GM12878 (cell line): ENCODE measurements at regions not wholly inside any gene's neighbourhood (a gene's known extent, or its start where the extent isn't known, plus 50 kb on each side); places are given as distances from the start of the nearest gene placed in this dataset.

ENCODE experiments used
- ATAC-seq: fragments of 200-7000 bp; cut with Tn5 transposase; 3 replicates; pipeline ENCODE4 v1.9.1; 2020; ENCODE audit warnings: mild to moderate bottlenecking, moderate library complexity
- BruUV-seq: library from RNA; stranded (reverse); fragments of 400-500 nt; replicated peaks from 2 replicates; lab custom pipeline; 2021; lab: Mats Ljungman, UMichigan
- CTCF ChIA-PET: fragments of 300-600 bp; sonication (Branson Sonifier 250); formaldehyde crosslinking; extraction: SDS; loops from one replicate; lab custom pipeline; 2021; ENCODE audit warnings: inconsistent platforms; lab: Yijun Ruan, JAX
- POLR2A ChIA-PET: fragments of 350-600 bp; formaldehyde crosslinking; extraction: SDS; loops from one replicate; lab custom pipeline; 2021; ENCODE audit warnings: inconsistent platforms; lab: Charles Lee
- RAD21 ChIA-PET: fragments of 300-600 bp; sonication (Branson Sonifier 250); formaldehyde crosslinking; loops from one replicate; lab custom pipeline; 2023; ENCODE audit warnings: antibody characterized with exemption; ENCODE audit not compliant: unreplicated experiment; lab: Charles Lee
- SMC1A ChIA-PET: fragments of 300-600 bp; sonication (Branson Sonifier 250); formaldehyde crosslinking; loops from one replicate; lab custom pipeline; 2023; ENCODE audit not compliant: unreplicated experiment, uncharacterized antibody; lab: Charles Lee
- DNase-seq: peaks from one replicate; pipeline ENCODE4 v3.0.0-alpha.2; 2011; ENCODE audit warnings: low read depth, low spot score
- FAIRE-seq: peaks from 3 replicates; lab custom pipeline; 2011; peaks lifted over from hg19 to GRCh38; lab: Jason Lieb, UNC
- H2AFZ ChIP-seq: 2 replicates; pipeline ENCODE4 v1.6.0; 2011; ENCODE audit warnings: low read depth, low read length, control low read depth; ENCODE audit not compliant: control insufficient read depth
- H3K27ac ChIP-seq: 2 replicates; pipeline ENCODE4 v1.5.1; 2011; ENCODE audit warnings: control low read depth; ENCODE audit not compliant: control insufficient read depth, insufficient read depth
- H3K27me3 ChIP-seq, 2 experiments: replicated peaks in 1 of 2; 2 replicates each; pipeline versions ENCODE4 v1.6.0 to v1.6.1; 2011; ENCODE audit warnings: low read length in 1 of 2; ENCODE audit not compliant: control insufficient read depth in 2 of 2, insufficient read depth in 2 of 2
- H3K36me3 ChIP-seq, 2 experiments: 2 replicates each; pipeline ENCODE4 v1.5.1; 2011; ENCODE audit warnings: low read length in 1 of 2; ENCODE audit not compliant: control insufficient read depth in 2 of 2, insufficient read depth in 2 of 2
- H3K4me1 ChIP-seq: 2 replicates; pipeline ENCODE4 v1.6.1; 2011; ENCODE audit warnings: mild to moderate bottlenecking, low read length, moderate library complexity, mixed read lengths; ENCODE audit not compliant: control insufficient read depth, insufficient read depth
- H3K4me2 ChIP-seq: 2 replicates; pipeline ENCODE4 v1.6.0; 2011; ENCODE audit warnings: control low read depth; ENCODE audit not compliant: control insufficient read depth, insufficient read depth
- H3K4me3 ChIP-seq: fragments of 200-600 bp; sonication (generic); 2 replicates; pipeline ENCODE4 v1.5.1; 2016
- H3K79me2 ChIP-seq: 2 replicates; pipeline ENCODE4 v1.6.0; 2011; ENCODE audit warnings: low read length; ENCODE audit not compliant: control insufficient read depth, insufficient read depth
- H3K9ac ChIP-seq: 2 replicates; pipeline ENCODE4 v1.8.0; 2011; ENCODE audit warnings: low read length, control low read depth, mixed read lengths; ENCODE audit not compliant: control insufficient read depth, insufficient read depth
- H3K9me3 ChIP-seq: replicated peaks from 3 replicates; pipeline ENCODE4 v1.5.1; 2011; ENCODE audit warnings: mild to moderate bottlenecking, low read length; ENCODE audit not compliant: control insufficient read depth, insufficient read depth
- H4K20me1 ChIP-seq: 2 replicates; pipeline ENCODE4 v1.6.0; 2011; ENCODE audit not compliant: control insufficient read depth, insufficient read depth
- BHLHE40 ChIP-seq, 2 experiments: fragments of 450-650 bp in 1 of 2; IDR thresholded peaks; 2 replicates each; pipeline ENCODE4 v1.6.1; 2011 to 2017; ENCODE audit warnings: low read depth in 2 of 2, borderline replicate concordance in 1 of 2, improper control_type of control experiment in 1 of 2, low read length in 1 of 2, mild to moderate bottlenecking in 1 of 2
- LARP7 ChIP-seq: fragments of 450-650 bp; IDR thresholded peaks from 2 replicates; pipeline ENCODE4 v1.6.1; 2017; ENCODE audit warnings: mild to moderate bottlenecking
- NR2C2 ChIP-seq: IDR thresholded peaks from 2 replicates; pipeline ENCODE4 v1.6.1; 2011; ENCODE audit warnings: borderline replicate concordance, low read depth; ENCODE audit not compliant: control insufficient read depth, insufficient read length
- PML ChIP-seq: IDR thresholded peaks from 2 replicates; pipeline ENCODE4 v1.6.1; 2012; ENCODE audit warnings: low read length, inconsistent platforms
- ZNF274 ChIP-seq: IDR thresholded peaks from one replicate; pipeline ENCODE4 v1.8.0; 2011; ENCODE audit not compliant: insufficient read length, insufficient read depth
- ZNF687 ChIP-seq: fragments of 450-650 bp; IDR thresholded peaks from 2 replicates; pipeline ENCODE4 v1.6.1; 2017; ENCODE audit warnings: mild to moderate bottlenecking, moderate library complexity
- WGBS: methylation state at CpG from one replicate; pipeline ENCODE4 v1.1.6; 2016; ENCODE audit warnings: low lambda C conversion rate; ENCODE audit not compliant: insufficient replicate concordance, insufficient coverage; ENCODE audit errors: missing lambda C conversion rate; 5-methylcytosine and 5-hydroxymethylcytosine counted together
- in situ Hi-C: fragments of 300-500 bp; cut with MboI; formaldehyde crosslinking; loops from 9 replicates; pipeline ENCODE4 v1.14.3; 2018; ENCODE audit warnings: mixed read lengths
- intact Hi-C: fragments of 100-400 bp; cut with micrococcal nuclease; formaldehyde crosslinking; loops from one replicate; pipeline ENCODE4 v1.14.2; 2022; ENCODE audit not compliant: unreplicated experiment

DNA sequence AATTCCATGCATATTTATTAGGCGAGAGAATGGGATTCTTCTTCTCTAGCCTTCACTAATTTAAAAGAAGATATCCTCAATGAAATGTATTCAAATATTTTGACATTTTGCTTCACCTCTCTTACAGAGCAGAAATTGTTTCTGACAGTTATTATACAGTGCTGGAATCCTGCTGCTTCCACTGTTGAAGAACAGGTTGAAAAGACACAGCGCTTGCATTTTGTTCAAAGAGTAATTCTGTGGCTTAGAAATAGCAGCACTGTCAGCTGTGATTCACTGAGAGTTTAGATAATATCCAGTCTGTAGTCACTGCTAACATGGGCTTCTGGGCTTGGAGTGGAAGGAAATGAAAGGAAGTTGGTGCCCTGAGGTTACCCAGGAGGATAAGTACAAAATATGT lies 117.1 kb upstream of the FBXL4 start:
- no peak overlapping the region for H3K9ac ChIP-seq
- DNase-seq = no peak
- H3K4me1 ChIP-seq = no peaks in the 10 kb centered on the region
- H2AFZ ChIP-seq = no peak overlapping the region
- in situ Hi-C loops (no loop called here), intact Hi-C loops (no loop called here)
- POLR2A ChIA-PET = no interaction called here
- no peaks in the 10 kb centered on the region; a peak in 1 of 4 replicates for H3K27me3 ChIP-seq
- H3K9me3 ChIP-seq = no peaks in the 10 kb centered on the region
- no TSS peak for BruUV-seq
- H3K27ac ChIP-seq = no peak overlapping the region
- no peak overlapping the region for H3K4me2 ChIP-seq
- no peaks in the 10 kb centered on the region for H3K79me2 ChIP-seq
- CTCF ChIA-PET = no interaction called here
- H3K4me3 ChIP-seq = no peak overlapping the region
- ATAC-seq = no peak
- SMC1A ChIA-PET = no interaction called here
- RAD21 ChIA-PET = no interaction called here
- no peaks in the 10 kb centered on the region for H4K20me1 ChIP-seq
- H3K36me3 ChIP-seq = no peaks in the 10 kb centered on the region
- FAIRE-seq = no peak
- 13% methylated on average over 2 of the region's 2 CpGs for WGBS
- TF ChIP-seq ZNF687 = no peak
- TF ChIP-seq BHLHE40 (IDR thresholded peaks at IDR 0.05; ENCODE audit: borderline replicate concordance in 1 of 2, low read depth in 2 of 2, low read length in 1 of 2) = no peak
- no peak for TF ChIP-seq LARP7
- TF ChIP-seq NR2C2 = no peak
- TF ChIP-seq ZNF274 = no peak
- no peak for TF ChIP-seq PML
- TF ChIP-seq, all 136 proteins: peak for 0
